ENCODE measurements at regions not wholly inside any gene's neighbourhood (a gene's known extent, or its start where the extent isn't known, plus 50 kb on each side); places are given as distances from the start of the nearest gene placed in this dataset.

- no peak for DNase-seq (ENCODE audit: low read depth)
Observed at GRCh38 chr16:6206080-6206479, 1108.5 kb upstream of the EEF2KMT start.

GRCh38 chr16:6204945-6205344 is 1107.3 kb upstream of the EEF2KMT start:
- no peak for DNase-seq (ENCODE audit: low read depth)

DNA sequence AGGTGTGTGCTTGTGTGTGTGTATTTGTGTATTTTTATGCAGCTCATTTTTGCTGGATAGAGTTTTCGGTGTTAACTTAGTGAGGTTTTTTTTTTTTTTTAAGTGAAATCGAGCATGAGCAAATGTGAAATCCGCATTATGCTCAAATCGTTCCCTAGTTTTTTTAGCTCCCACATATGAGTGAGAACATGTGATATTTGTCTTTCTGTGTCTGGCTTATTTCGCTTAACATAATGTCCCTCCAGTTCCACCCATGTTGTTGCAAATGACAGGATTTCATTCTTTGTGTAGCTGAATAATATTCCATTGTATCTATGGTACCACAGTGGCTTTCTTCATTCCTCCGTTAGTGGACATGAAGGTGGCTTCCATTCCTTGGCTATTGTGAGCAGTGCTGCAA is 1103.3 kb upstream of the EEF2KMT start:
- DNase-seq (ENCODE audit: low read depth), result no peak

- no peak for DNase-seq (ENCODE audit: low read depth)
Observed at GRCh38 chr16:6200271-6200670, 1102.7 kb upstream of the EEF2KMT start.

GRCh38 chr16:6195966-6196365 is 1098.4 kb upstream of the EEF2KMT start:
- DNase-seq (ENCODE audit: low read depth), result no peak

DNA sequence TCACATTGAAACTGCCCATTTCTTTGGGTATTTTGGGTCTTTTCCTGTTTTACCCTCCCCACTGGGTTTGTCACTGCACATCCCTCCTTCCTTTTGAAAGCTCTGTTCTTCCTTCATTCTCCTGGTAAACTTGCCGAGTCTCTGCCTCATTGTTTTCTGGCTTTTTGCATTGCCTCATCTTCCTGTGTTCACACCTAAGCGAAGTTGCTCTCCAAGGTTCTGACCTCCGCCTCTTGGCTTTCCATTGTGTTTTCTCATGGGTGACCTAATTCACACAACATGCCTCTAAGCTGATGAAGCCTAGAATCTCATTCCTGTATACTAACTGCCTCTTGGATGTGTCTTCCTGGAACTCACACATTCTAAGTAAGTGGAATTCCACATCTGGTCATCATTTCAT is 1096.1 kb upstream of the EEF2KMT start:
- peak; percentile 17 for DNase-seq (ENCODE audit: low read depth)

DNA sequence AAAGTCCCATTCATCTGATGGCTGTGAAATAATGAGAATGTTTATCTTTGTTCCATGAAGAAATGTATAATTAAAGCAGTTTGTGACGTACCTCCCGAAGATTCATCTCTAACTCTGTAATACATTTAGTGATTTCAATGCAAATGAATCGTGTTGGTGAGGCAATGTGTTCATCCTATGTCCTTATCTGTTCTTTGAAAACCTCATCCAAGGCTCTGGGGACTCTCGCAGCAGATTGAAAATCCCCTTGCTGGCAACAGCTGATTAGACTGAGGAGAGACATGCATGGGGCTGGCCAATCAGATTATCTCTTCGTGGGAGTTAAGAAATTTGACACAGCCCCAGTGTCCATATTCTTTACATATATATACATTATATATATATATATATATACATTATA is 1095.4 kb upstream of the EEF2KMT start:
- DNase-seq (ENCODE audit: low read depth), result no peak

GRCh38 chr16:6192532-6192931 is 1094.9 kb upstream of the EEF2KMT start:
- no peak for DNase-seq (ENCODE audit: low read depth)

DNA sequence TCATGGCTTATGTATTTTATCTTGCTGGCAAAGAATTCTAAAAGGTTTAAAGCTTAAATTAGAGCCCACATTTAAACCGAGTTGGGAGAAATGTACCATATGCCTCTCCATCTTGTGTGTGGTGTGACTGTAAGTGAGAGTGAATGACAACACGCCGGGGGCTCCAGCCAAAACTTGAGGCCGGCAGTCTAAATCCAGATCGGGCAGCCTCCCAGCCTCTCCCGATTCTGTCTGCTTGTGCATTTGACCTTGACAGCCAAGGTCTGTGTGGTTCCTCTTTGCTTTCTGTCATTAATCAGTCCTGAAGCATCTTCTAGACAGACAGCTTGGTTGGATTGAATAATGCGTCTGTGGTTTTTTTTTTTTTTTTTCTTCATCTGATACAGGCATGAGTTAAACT is 1093.2 kb upstream of the EEF2KMT start:
- no peak for DNase-seq (ENCODE audit: low read depth)

GRCh38 chr16:6189216-6189615 is 1091.6 kb upstream of the EEF2KMT start:
- no peak for DNase-seq (ENCODE audit: low read depth)

GRCh38 chr16:6177616-6178180 is 1080.1 kb upstream of the EEF2KMT start:
- DNase-seq (ENCODE audit: low read depth), result no peak

- no peak for DNase-seq (ENCODE audit: low read depth)
Observed at GRCh38 chr16:6170022-6170421, 1072.4 kb upstream of the EEF2KMT start.

GRCh38 chr16:6165330-6165979 is 1067.9 kb upstream of the EEF2KMT start:
- no peak for DNase-seq (ENCODE audit: low read depth)

DNA sequence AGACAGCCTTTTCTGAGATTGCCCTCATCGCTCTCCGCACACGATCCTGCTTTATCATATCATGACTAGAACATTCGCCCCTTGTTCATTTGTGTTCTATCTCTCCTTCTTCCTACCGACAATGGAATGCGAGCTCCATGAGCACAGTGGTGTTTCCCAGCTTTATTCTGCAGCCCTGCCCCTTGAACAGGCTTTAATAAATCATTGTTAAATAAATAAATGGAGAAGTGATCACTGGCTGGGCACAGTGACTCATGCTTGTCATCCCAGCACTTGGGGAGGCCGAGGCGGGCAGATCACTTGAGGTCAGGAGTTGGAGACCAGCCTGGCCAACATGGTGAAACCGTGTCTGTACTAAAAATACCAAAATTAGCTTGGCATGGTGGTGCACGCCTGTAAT is 1063.3 kb upstream of the EEF2KMT start:
- DNase-seq (ENCODE audit: low read depth), result peak; percentile 36

GRCh38 chr16:6160303-6160702 is 1062.7 kb upstream of the EEF2KMT start:
- DNase-seq (ENCODE audit: low read depth), result peak; percentile 71

- peak; percentile 57 for DNase-seq (ENCODE audit: low read depth)
Observed at GRCh38 chr16:6157806-6158205, 1060.2 kb upstream of the EEF2KMT start.

DNA sequence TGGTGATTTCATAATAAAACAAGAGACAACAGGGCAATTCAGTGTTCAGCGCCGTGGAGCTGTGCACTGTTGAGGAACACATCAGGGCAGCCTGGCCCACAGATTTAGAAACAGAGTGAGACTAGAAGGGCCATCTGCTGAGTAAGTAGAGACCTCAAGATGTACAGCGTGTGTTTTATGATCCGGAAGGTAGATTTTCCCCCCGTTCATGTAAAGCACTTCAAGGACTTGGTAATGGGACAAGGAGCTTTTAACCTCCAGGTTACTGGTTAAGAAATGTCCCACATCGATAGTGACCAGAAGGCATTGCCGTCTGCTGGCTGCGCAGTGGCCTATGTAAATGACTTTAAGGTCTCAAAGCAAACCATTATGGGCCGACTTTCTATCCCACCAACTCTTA is 1057.7 kb upstream of the EEF2KMT start:
- DNase-seq (ENCODE audit: low read depth), result no peak

GRCh38 chr16:6153901-6154300 is 1056.3 kb upstream of the EEF2KMT start:
- peak; percentile 27 for DNase-seq (ENCODE audit: low read depth)

GRCh38 chr16:6149031-6149430 is 1051.4 kb upstream of the EEF2KMT start:
- no peak for DNase-seq (ENCODE audit: low read depth)

DNA sequence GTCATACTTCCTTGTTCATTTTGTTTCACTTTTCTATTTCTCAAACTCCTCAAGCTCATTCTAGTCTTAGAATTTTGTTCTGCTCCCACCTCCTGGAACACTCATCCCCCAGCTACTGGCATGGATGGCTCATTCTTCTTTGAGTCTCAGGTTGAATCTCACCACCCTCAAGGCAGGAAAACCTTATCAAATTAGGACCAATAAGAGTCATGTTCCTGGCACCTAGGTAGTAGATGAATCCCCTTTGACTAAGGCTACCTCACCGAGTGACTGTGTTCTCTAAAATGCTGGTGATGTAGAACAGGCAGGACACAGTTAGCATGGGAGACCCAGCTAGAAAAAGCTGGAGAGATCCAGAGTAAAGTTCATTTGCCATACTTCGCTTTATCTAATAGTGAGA is 1050.8 kb upstream of the EEF2KMT start:
- DNase-seq (ENCODE audit: low read depth), result no peak

DNA sequence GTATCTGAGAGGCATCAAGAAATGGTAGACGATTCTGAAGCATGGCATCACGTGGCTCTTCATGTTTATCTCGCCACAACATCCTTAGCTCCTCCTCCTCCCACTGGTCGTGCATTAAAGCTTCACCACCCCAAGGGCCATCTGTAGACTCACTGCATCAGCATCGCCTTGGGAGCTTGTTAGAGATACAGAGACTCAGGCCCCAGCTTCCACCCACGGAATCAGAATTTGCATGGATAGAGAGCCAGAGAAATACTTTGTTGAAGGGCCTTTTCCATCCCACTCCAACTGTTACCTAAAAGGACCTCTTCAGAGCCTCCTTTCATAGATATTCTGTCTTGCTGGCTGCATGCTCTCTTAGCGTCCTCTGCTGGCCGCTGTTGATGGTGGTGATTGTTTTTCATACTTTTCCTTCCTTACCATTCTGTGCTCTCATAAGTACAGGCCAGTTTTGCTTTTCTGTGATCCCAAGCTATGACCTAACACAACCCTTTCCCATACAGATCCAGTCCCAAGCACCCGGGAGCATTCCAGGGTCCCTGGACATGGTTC is 1049.4 kb upstream of the EEF2KMT start:
- no peak for DNase-seq (ENCODE audit: low read depth)

DNA sequence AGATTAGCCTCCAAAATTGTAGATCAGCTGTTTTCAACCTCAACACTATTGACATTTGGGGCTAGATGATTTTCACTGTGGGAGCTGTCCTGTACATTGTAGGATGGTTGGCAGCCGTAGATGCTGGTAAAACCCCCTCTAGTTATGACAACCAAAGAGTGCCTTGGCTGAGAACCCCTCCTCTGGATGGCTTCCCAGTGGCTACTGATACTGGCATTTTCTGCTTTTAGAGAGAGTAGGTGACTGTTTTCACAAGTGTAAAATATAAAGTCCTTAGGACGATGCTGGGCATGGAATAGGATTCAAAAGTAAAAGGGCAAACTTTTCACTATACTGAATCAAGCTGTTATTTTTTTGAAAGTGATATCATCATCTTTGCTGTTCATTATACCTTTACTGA is 1048.8 kb upstream of the EEF2KMT start:
- no peak for DNase-seq (ENCODE audit: low read depth)

- no peak for DNase-seq (ENCODE audit: low read depth)
Observed at GRCh38 chr16:6144463-6144862, 1046.9 kb upstream of the EEF2KMT start.

DNA sequence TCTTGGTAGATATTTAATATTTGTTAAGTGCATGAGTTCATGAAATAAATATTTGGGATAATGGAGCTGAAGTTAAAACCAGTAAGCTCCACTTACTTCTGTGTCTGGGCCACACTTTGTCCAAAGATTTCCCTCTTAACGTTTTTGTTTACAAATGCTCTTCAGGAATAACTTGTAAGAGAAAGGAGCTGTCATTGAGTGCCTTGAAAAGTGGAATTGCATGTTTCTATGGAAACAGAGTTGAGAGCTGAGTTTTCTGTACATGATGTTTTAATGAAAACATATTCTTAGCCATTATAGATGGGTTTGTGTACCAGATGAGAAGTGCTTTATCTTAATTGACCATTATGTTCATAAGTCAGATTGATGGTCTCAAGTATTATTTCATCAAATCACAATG is 1045.4 kb upstream of the EEF2KMT start:
- DNase-seq (ENCODE audit: low read depth), result no peak

Data from Daoy (cell line).